HFFc6 (cell line): ENCODE measurements at regions not wholly inside any gene's neighbourhood (a gene's known extent, or its start where the extent isn't known, plus 50 kb on each side); places are given as distances from the start of the nearest gene placed in this dataset.
A peak's percentile ranks its signal among the peaks of the same experiment; 100 is the strongest.

ENCODE experiments used
- DNase-seq: peaks from one replicate; pipeline ENCODE4 v3.0.0-alpha.2; 2018
- H3K27ac Mint-ChIP-seq: 2 replicates; pipeline ENCODE4 v1.8.0; 2020; ENCODE audit warnings: mild to moderate bottlenecking, mixed read lengths
- H3K27me3 Mint-ChIP-seq: 2 replicates; pipeline ENCODE4 v1.8.0; 2021; ENCODE audit warnings: mild to moderate bottlenecking, moderate library complexity, mixed read lengths; ENCODE audit not compliant: insufficient read depth
- H3K36me3 Mint-ChIP-seq: 2 replicates; pipeline ENCODE4 v1.8.0; 2021; ENCODE audit warnings: low read depth, mixed read lengths
- H3K4me1 Mint-ChIP-seq: 2 replicates; pipeline ENCODE4 v1.8.0; 2020; ENCODE audit warnings: low read depth, mixed read lengths
- H3K4me3 Mint-ChIP-seq: 2 replicates; pipeline ENCODE4 v1.8.0; 2020; ENCODE audit warnings: mild to moderate bottlenecking, moderate library complexity, mixed read lengths
- H3K9me3 Mint-ChIP-seq: 2 replicates; pipeline ENCODE4 v1.8.0; 2020; ENCODE audit warnings: mild to moderate bottlenecking, mixed read lengths
- TF ChIP-seq, protein P1 (sequence below): fragments of 200-600 bp; sonication (generic); IDR thresholded peaks from 2 replicates; pipeline ENCODE4 v1.5.0; 2021; ENCODE audit warnings: antibody characterized with exemption, mild to moderate bottlenecking

DNA sequence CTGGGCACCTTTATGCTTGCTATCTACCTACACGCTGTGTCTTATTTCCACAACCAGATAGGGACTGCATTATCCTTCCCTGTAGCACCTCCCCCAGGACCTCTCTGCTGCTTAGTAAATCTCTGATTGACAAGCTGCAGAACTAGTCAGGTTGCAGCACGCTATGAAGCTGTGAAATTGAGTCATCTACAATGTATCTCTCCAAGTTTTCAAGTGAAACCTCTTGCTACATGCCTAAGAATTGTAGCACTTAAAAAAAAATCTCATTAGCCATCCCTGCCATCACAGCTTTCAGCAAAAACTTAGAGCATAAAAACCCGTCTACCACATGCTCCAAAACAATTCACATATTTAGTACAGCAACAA is 69.7 kb upstream of the FGFR2 start:
- TF ChIP-seq, protein P1, sequence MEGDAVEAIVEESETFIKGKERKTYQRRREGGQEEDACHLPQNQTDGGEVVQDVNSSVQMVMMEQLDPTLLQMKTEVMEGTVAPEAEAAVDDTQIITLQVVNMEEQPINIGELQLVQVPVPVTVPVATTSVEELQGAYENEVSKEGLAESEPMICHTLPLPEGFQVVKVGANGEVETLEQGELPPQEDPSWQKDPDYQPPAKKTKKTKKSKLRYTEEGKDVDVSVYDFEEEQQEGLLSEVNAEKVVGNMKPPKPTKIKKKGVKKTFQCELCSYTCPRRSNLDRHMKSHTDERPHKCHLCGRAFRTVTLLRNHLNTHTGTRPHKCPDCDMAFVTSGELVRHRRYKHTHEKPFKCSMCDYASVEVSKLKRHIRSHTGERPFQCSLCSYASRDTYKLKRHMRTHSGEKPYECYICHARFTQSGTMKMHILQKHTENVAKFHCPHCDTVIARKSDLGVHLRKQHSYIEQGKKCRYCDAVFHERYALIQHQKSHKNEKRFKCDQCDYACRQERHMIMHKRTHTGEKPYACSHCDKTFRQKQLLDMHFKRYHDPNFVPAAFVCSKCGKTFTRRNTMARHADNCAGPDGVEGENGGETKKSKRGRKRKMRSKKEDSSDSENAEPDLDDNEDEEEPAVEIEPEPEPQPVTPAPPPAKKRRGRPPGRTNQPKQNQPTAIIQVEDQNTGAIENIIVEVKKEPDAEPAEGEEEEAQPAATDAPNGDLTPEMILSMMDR: no peak
- H3K9me3 Mint-ChIP-seq: peaks cover 15% of the 10 kb centered on the region; the same call in 1 of the 2 replicates
- H3K36me3 Mint-ChIP-seq: no peaks in the 10 kb centered on the region
- H3K4me1 Mint-ChIP-seq: no peaks in the 10 kb centered on the region
- H3K4me3 Mint-ChIP-seq: no peak overlapping the region
- H3K27me3 Mint-ChIP-seq: peaks cover 10% of the 10 kb centered on the region
- no peak overlapping the region for H3K27ac Mint-ChIP-seq
- no peak for DNase-seq

DNA sequence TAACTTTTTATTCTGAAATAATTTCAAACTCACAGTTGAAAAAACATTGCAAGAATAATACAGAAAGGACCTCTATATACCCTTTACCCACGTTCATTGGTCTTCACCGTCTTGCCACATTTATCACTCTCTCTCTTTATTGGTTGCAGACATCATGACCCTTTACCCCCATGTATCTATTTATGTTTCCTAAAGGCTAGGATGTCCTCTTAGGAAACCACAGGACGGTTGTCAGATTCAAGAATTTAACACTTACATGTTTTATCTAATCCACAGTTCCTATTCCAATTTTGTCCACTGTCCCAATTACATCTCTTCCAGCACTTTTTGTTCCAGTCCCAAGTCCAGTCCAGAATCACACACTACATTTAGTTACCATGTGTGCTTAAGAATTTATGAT is 67.6 kb upstream of the FGFR2 start:
- DNase-seq: no peak
- no peaks in the 10 kb centered on the region for H3K4me1 Mint-ChIP-seq
- TF ChIP-seq, protein P1: no peak
- peaks cover 14% of the 10 kb centered on the region; the same call in 1 of the 2 replicates for H3K9me3 Mint-ChIP-seq
- H3K4me3 Mint-ChIP-seq: no peak overlapping the region
- no peaks in the 10 kb centered on the region for H3K36me3 Mint-ChIP-seq
- peaks cover 7% of the 10 kb centered on the region for H3K27me3 Mint-ChIP-seq
- H3K27ac Mint-ChIP-seq: no peak overlapping the region

DNA sequence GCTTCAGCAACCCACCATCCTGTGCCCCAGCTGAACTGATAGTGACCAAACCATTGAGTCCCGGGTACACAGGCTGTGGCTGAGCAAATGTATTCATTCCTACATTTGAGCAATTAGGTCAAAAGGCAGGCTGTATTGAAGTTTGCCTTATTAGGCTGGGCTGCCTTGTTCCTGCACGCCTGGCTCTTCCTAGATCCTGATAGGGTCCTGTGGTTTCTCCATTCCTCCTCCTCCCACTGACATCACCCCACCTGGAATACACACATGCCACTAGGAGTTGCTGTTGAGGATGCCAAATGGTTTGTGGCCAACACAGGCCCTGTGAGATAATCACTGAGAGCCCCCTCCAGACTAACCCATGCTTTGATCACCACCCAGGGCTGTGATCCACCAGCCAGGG is 66.4 kb upstream of the FGFR2 start:
- H3K4me1 Mint-ChIP-seq: no peaks in the 10 kb centered on the region
- DNase-seq: no peak
- TF ChIP-seq, protein P1: no peak
- no peak overlapping the region for H3K27ac Mint-ChIP-seq
- no peak overlapping the region for H3K4me3 Mint-ChIP-seq
- no peaks in the 10 kb centered on the region for H3K36me3 Mint-ChIP-seq
- H3K9me3 Mint-ChIP-seq: peaks cover 14% of the 10 kb centered on the region; the same call in 1 of the 2 replicates
- peaks cover 5% of the 10 kb centered on the region for H3K27me3 Mint-ChIP-seq

DNA sequence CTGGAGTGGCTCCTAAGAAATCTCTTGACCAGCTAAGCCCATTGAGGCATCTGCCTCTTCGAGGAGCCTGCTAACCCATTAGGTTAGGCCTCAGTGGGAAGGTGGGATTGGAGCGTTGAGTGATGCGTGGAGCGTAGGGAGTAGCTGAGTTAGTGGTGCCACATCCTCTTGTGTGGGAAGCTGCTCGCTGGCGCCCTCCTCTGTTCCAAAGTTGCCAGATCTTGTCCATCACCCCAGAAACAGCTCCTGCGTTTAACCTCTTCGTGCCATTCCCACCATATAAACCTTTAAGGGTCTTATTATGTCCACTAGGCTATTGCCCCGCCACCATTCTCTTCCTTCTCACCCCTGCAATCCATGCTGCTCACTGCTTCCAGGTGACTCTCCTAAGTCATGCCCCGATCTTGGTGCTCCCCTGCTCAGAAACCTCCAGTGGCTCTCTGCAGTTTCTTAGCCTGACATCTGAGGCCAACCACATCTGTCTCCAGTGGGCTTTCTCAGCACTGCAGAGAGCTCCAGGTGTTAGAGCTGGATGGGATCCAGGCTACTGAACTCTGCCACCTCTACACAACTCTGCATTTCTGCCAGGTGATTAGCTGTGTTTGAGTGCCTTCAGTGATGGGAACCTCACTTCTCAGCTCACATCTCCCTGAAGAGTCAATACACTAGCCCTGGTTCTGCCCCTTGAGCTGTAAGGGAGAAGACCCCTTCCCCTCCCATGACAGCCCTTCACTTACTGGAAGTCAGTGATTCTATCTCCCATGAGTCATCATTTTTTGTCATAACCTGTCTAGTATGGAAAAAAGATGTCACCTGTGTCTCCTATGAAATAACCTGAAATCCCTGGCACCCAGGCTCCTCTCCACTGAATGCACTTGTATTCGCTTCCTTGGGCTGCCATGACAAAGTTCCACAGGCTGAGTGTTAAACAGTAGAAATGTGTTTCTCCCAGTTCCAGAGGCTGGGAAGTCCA is 65.0 kb upstream of the FGFR2 start:
- DNase-seq: no peak
- Mint-ChIP-seq H3K36me3 (no peaks in the 10 kb centered on the region), H3K4me1 (no peaks in the 10 kb centered on the region), H3K4me3 (no peak overlapping the region), H3K9me3 (peaks cover 11% of the 10 kb centered on the region; the same call in 1 of the 2 replicates), H3K27ac (no peak overlapping the region), H3K27me3 (peaks cover 3% of the 10 kb centered on the region)
- TF ChIP-seq, protein P1: peak; percentile 27

DNA sequence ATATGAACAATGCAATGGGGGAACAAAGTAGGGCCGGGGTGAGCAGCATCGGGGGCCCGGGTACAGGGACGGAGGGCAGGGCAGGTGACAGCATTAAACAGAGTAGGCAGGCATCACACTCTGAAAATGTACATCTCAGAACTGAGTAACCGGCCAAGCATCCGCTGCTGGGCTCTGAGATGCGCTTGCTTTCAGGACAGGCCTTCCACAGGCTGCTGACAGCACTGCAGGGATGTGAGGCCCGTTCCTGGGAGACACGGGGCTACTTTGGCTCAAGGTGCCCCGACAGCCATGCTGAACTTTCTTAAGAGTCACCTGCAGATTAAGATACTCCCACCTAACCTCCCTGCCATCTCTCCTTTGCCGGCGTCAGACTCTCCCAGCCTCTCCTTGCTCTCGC is 64.3 kb upstream of the FGFR2 start:
- TF ChIP-seq, protein P1: no peak
- Mint-ChIP-seq H3K4me3 (no peak overlapping the region), H3K27ac (no peak overlapping the region), H3K9me3 (peaks cover 11% of the 10 kb centered on the region; the same call in 1 of the 2 replicates), H3K4me1 (no peaks in the 10 kb centered on the region), H3K36me3 (no peaks in the 10 kb centered on the region), H3K27me3 (peaks cover 3% of the 10 kb centered on the region)
- DNase-seq: no peak
